Hepatocyte (in vitro differentiated cells): ENCODE measurements at regions not wholly inside any gene's neighbourhood (a gene's known extent, or its start where the extent isn't known, plus 50 kb on each side); places are given as distances from the start of the nearest gene placed in this dataset.

Experiments used
- DNase-seq: peaks from one replicate; pipeline ENCODE4 v3.0.0-alpha.2; 2016; ENCODE audit warnings: low spot score
- H2AFZ ChIP-seq: fragments of 200-600 bp; sonication (generic); 2 replicates; pipeline ENCODE4 v1.6.0; 2016; ENCODE audit warnings: antibody characterized with exemption, mild to moderate bottlenecking
- H3K27ac ChIP-seq: fragments of 200-600 bp; sonication (generic); 2 replicates; pipeline ENCODE4 v1.5.1; 2016; ENCODE audit warnings: mild to moderate bottlenecking
- H3K27me3 ChIP-seq: fragments of 200-600 bp; sonication (generic); 2 replicates; pipeline ENCODE4 v1.6.1; 2016
- H3K36me3 ChIP-seq: fragments of 200-600 bp; sonication (generic); replicated peaks from 2 replicates; pipeline ENCODE4 v1.5.1; 2016; ENCODE audit warnings: low read depth; ENCODE audit not compliant: insufficient read depth
- H3K4me1 ChIP-seq: fragments of 200-600 bp; sonication (generic); 2 replicates; pipeline ENCODE4 v1.5.1; 2016; ENCODE audit warnings: mild to moderate bottlenecking, moderate library complexity; ENCODE audit not compliant: insufficient read depth
- H3K4me2 ChIP-seq: fragments of 200-600 bp; sonication (generic); 2 replicates; pipeline ENCODE4 v1.6.0; 2016
- H3K4me3 ChIP-seq: fragments of 200-600 bp; sonication (generic); 2 replicates; pipeline ENCODE4 v1.5.1; 2016; ENCODE audit warnings: mild to moderate bottlenecking
- H3K79me2 ChIP-seq: fragments of 200-600 bp; sonication (generic); 2 replicates; pipeline ENCODE4 v1.6.0; 2017; ENCODE audit warnings: mild to moderate bottlenecking
- H3K9me2 ChIP-seq: fragments of 200-600 bp; sonication (generic); replicated peaks from 2 replicates; pipeline ENCODE4 v1.6.0; 2017; ENCODE audit warnings: mild to moderate bottlenecking; ENCODE audit not compliant: insufficient read depth
- H3K9me3 ChIP-seq: fragments of 200-600 bp; sonication (generic); 2 replicates; pipeline ENCODE4 v1.5.1; 2016; ENCODE audit warnings: low read depth, mild to moderate bottlenecking
- H4K20me1 ChIP-seq: fragments of 200-600 bp; sonication (generic); 2 replicates; pipeline ENCODE4 v1.6.0; 2016; ENCODE audit warnings: mild to moderate bottlenecking; ENCODE audit not compliant: insufficient read depth, poor library complexity, severe bottlenecking
- EZH2 ChIP-seq: fragments of 200-600 bp; sonication (generic); IDR thresholded peaks from 2 replicates; pipeline ENCODE4 v1.6.1; 2016; ENCODE audit warnings: antibody characterized with exemption, mild to moderate bottlenecking, borderline replicate concordance
- EZH2phosphoT487 ChIP-seq: fragments of 200-600 bp; sonication (generic); IDR thresholded peaks from one replicate; pipeline ENCODE4 v1.6.1; 2018; ENCODE audit warnings: antibody characterized with exemption, mild to moderate bottlenecking, low read depth, moderate library complexity; ENCODE audit not compliant: unreplicated experiment, severe bottlenecking
- WGBS: methylation state at CpG from one replicate; pipeline ENCODE4 v1.1.6; 2016; ENCODE audit warnings: low lambda C conversion rate; ENCODE audit errors: missing lambda C conversion rate; 5-methylcytosine and 5-hydroxymethylcytosine counted together
- TF ChIP-seq, protein P1 (sequence below): fragments of 200-600 bp; sonication (generic); IDR thresholded peaks from 2 replicates; pipeline ENCODE4 v1.5.1; 2016; ENCODE audit warnings: antibody characterized with exemption, mild to moderate bottlenecking; ENCODE audit not compliant: poor library complexity

- H3K27ac ChIP-seq: no peak overlapping the region
- no peaks in the 10 kb centered on the region for H4K20me1 ChIP-seq
- no peaks in the 10 kb centered on the region for H3K36me3 ChIP-seq
- no peak overlapping the region for H2AFZ ChIP-seq
- H3K4me2 ChIP-seq: no peak overlapping the region
- no peaks in the 10 kb centered on the region for H3K9me3 ChIP-seq
- no peaks in the 10 kb centered on the region for H3K27me3 ChIP-seq
- H3K4me3 ChIP-seq: no peak overlapping the region
- TF ChIP-seq EZH2phosphoT487 (no peak), EZH2 (no peak)
- TF ChIP-seq, protein P1, sequence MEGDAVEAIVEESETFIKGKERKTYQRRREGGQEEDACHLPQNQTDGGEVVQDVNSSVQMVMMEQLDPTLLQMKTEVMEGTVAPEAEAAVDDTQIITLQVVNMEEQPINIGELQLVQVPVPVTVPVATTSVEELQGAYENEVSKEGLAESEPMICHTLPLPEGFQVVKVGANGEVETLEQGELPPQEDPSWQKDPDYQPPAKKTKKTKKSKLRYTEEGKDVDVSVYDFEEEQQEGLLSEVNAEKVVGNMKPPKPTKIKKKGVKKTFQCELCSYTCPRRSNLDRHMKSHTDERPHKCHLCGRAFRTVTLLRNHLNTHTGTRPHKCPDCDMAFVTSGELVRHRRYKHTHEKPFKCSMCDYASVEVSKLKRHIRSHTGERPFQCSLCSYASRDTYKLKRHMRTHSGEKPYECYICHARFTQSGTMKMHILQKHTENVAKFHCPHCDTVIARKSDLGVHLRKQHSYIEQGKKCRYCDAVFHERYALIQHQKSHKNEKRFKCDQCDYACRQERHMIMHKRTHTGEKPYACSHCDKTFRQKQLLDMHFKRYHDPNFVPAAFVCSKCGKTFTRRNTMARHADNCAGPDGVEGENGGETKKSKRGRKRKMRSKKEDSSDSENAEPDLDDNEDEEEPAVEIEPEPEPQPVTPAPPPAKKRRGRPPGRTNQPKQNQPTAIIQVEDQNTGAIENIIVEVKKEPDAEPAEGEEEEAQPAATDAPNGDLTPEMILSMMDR: no peak
- no peaks in the 10 kb centered on the region for H3K4me1 ChIP-seq
- H3K9me2 ChIP-seq: no peaks in the 10 kb centered on the region
- no peak for DNase-seq
- H3K79me2 ChIP-seq: no peaks in the 10 kb centered on the region
Observed at GRCh38 chr16:56019274-56019673, 144.1 kb upstream of the CES5A start.

- DNase-seq: peak; percentile 81
- H4K20me1 ChIP-seq: no peaks in the 10 kb centered on the region
- no peak overlapping the region for H3K4me3 ChIP-seq
- 19% methylated on average over 6 of the region's 6 CpGs for WGBS
- no peaks in the 10 kb centered on the region for H3K9me3 ChIP-seq
- TF ChIP-seq, protein P1: no peak
- TF ChIP-seq EZH2phosphoT487 (no peak), EZH2 (no peak)
- H3K9me2 ChIP-seq: no peaks in the 10 kb centered on the region
- H3K36me3 ChIP-seq: no peaks in the 10 kb centered on the region
- H3K79me2 ChIP-seq: no peaks in the 10 kb centered on the region
- H3K4me2 ChIP-seq: no peak overlapping the region
- no peak overlapping the region for H2AFZ ChIP-seq
- no peaks in the 10 kb centered on the region for H3K4me1 ChIP-seq
- H3K27ac ChIP-seq: no peak overlapping the region
- no peaks in the 10 kb centered on the region for H3K27me3 ChIP-seq
Observed at GRCh38 chr16:56013962-56014552, 138.9 kb upstream of the CES5A start.

DNA sequence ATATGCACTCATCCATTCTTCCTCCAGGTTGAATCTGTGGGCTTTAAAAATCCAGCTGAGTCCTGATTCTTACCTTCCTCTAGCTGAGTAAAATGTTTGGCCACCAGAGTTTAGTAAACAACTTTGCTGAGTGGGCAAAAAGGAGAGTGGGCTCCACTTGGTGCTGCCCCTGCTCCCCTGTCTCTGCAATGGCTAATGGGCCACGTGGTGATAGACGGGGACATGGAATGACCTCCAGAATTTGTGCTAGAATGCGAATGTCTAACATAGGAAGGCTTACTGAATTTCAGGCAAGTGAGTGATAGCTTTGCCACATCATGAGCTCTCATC lies 137.3 kb upstream of the CES5A start:
- Histone ChIP-seq H3K9me2 (no peaks in the 10 kb centered on the region), H3K4me2 (no peak overlapping the region), H3K4me1 (no peaks in the 10 kb centered on the region), H3K9me3 (no peaks in the 10 kb centered on the region), H3K36me3 (no peaks in the 10 kb centered on the region), H3K27me3 (no peaks in the 10 kb centered on the region), H2AFZ (no peak overlapping the region), H3K4me3 (no peak overlapping the region), H4K20me1 (no peaks in the 10 kb centered on the region), H3K79me2 (no peaks in the 10 kb centered on the region), H3K27ac (no peak overlapping the region)
- WGBS: 79% methylated on average over 3 of the region's 3 CpGs
- no peak for TF ChIP-seq EZH2
- TF ChIP-seq, protein P1: no peak
- TF ChIP-seq EZH2phosphoT487: no peak
- DNase-seq: no peak
